ENCODE measurements at regions not wholly inside any gene's neighbourhood (a gene's known extent, or its start where the extent isn't known, plus 50 kb on each side); places are given as distances from the start of the nearest gene placed in this dataset.
"Not testable (repeated sequence)": the region's sequence is repeated elsewhere in the genome, so short reads cannot be mapped to it uniquely, and the experiment has no call there.

GRCh38 chr14:46596236-46596635 is 55.3 kb downstream of the RPL10L start:
- DNase-seq (ENCODE audit: low read depth, low spot score), result no peak

- DNase-seq (ENCODE audit: low read depth, low spot score), result no peak
Observed at GRCh38 chr14:46582826-46583225, 68.8 kb downstream of the RPL10L start.

GRCh38 chr14:46581036-46581671 is 70.4 kb downstream of the RPL10L start:
- DNase-seq (ENCODE audit: low read depth, low spot score), result no peak

GRCh38 chr14:46574978-46575375 is 76.6 kb downstream of the RPL10L start:
- DNase-seq (ENCODE audit: low read depth, low spot score), result no peak

GRCh38 chr14:46574221-46574977 is 77.2 kb downstream of the RPL10L start:
- no peak for DNase-seq (ENCODE audit: low read depth, low spot score)

GRCh38 chr14:46573498-46573897 is 78.1 kb downstream of the RPL10L start:
- DNase-seq (ENCODE audit: low read depth, low spot score), result no peak

GRCh38 chr14:46571970-46572369 is 79.6 kb downstream of the RPL10L start:
- DNase-seq (ENCODE audit: low read depth, low spot score), result no peak

GRCh38 chr14:46568161-46568560 is 83.4 kb downstream of the RPL10L start:
- not testable (repeated sequence) for DNase-seq (ENCODE audit: low read depth, low spot score)

- no peak for DNase-seq (ENCODE audit: low read depth, low spot score)
Observed at GRCh38 chr14:46550836-46551235, 100.7 kb downstream of the RPL10L start.

GRCh38 chr14:46540986-46541385 is 110.6 kb downstream of the RPL10L start:
- no peak for DNase-seq (ENCODE audit: low read depth, low spot score)

- DNase-seq (ENCODE audit: low read depth, low spot score), result no peak
Observed at GRCh38 chr14:46519121-46519520, 132.5 kb downstream of the RPL10L start.

- not testable (repeated sequence) for DNase-seq (ENCODE audit: low read depth, low spot score)
Observed at GRCh38 chr14:46508752-46509151, 142.8 kb downstream of the RPL10L start.

- DNase-seq (ENCODE audit: low read depth, low spot score), result no peak
Observed at GRCh38 chr14:46499521-46499920, 152.1 kb downstream of the RPL10L start.

- DNase-seq (ENCODE audit: low read depth, low spot score), result no peak
Observed at GRCh38 chr14:46496409-46496808, 155.2 kb downstream of the RPL10L start.

GRCh38 chr14:46490238-46490685 is 161.3 kb downstream of the RPL10L start:
- DNase-seq (ENCODE audit: low read depth, low spot score), result no peak

GRCh38 chr14:46488374-46488773 is 163.2 kb downstream of the RPL10L start:
- DNase-seq (ENCODE audit: low read depth, low spot score), result no peak

GRCh38 chr14:46487582-46488350 is 163.8 kb downstream of the RPL10L start:
- DNase-seq (ENCODE audit: low read depth, low spot score), result no peak

- no peak for DNase-seq (ENCODE audit: low read depth, low spot score)
Observed at GRCh38 chr14:46482200-46482599, 169.4 kb downstream of the RPL10L start.

- no peak for DNase-seq (ENCODE audit: low read depth, low spot score)
Observed at GRCh38 chr14:46480817-46481216, 170.8 kb downstream of the RPL10L start.

- DNase-seq (ENCODE audit: low read depth, low spot score), result no peak
Observed at GRCh38 chr14:46472261-46472660, 179.3 kb downstream of the RPL10L start.

- DNase-seq (ENCODE audit: low read depth, low spot score), result no peak
Observed at GRCh38 chr14:46464341-46464740, 187.2 kb downstream of the RPL10L start.

GRCh38 chr14:46451800-46452199 is 199.8 kb downstream of the RPL10L start:
- no peak for DNase-seq (ENCODE audit: low read depth, low spot score)

Measured in brain pericyte (primary cell).